ENCODE measurements at regions not wholly inside any gene's neighbourhood (a gene's known extent, or its start where the extent isn't known, plus 50 kb on each side); places are given as distances from the start of the nearest gene placed in this dataset.

DNA sequence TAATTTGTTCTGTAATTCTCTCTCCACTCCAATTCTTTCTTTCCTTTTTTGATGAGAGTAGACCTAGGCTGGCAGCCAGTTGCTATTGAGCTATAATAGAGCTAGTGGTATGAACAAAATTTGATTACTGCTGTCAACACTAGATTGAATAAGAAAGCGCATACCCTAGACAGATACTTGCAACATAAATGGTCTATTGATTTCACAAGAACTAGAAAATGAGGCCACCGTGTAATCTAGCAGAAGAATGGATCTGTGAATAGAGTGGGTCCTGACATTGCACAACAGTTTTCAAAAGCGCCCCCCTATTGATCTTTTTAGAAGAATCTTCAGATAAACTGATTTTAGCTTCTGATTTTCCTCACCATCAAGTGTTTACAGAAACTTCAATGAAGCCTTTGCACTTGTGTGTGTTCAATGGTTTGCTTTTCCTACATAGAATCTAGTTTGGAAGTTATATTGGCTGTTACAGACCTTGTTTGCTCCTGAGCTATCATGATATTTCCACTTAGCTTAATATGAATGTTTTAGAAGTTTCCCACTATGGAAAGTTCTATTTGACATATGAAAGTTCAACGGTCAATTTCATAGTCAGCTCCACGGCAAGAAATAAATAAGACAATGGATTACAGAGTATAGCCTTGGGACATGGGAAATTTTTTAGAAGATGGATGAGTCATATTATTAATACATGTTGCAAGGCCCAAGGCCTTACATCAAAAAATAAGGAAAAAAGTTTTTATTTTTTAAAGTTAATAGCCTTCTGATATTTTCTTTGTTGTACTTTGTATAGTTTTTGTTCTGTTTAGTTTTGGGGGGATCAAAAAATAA is 55.6 kb downstream of the UTRN start:
- no peak for TF ChIP-seq EP300 (IDR thresholded peaks at IDR 0.05; ENCODE audit: borderline replicate concordance in 1 of 2, low read depth in 2 of 2, low read length in 2 of 2)
- TF ChIP-seq, protein P1, sequence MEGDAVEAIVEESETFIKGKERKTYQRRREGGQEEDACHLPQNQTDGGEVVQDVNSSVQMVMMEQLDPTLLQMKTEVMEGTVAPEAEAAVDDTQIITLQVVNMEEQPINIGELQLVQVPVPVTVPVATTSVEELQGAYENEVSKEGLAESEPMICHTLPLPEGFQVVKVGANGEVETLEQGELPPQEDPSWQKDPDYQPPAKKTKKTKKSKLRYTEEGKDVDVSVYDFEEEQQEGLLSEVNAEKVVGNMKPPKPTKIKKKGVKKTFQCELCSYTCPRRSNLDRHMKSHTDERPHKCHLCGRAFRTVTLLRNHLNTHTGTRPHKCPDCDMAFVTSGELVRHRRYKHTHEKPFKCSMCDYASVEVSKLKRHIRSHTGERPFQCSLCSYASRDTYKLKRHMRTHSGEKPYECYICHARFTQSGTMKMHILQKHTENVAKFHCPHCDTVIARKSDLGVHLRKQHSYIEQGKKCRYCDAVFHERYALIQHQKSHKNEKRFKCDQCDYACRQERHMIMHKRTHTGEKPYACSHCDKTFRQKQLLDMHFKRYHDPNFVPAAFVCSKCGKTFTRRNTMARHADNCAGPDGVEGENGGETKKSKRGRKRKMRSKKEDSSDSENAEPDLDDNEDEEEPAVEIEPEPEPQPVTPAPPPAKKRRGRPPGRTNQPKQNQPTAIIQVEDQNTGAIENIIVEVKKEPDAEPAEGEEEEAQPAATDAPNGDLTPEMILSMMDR (IDR thresholded peaks at IDR 0.05; ENCODE audit: control extremely low read depth in 1 of 3, insufficient read depth in 1 of 3, low read depth in 1 of 3, low read length in 3 of 3) = no peak

All from H1 (cell line).